Transverse colon (tissue), 4 donors: ENCODE measurements at regions not wholly inside any gene's neighbourhood (a gene's known extent, or its start where the extent isn't known, plus 50 kb on each side); places are given as distances from the start of the nearest gene placed in this dataset.

Experiments used
- DNase-seq: peaks from one replicate; pipeline ENCODE4 v3.0.0-alpha.2; 2019
- H3K27ac ChIP-seq, 4 donors: fragments of 200-600 bp; sonication (generic); 2 replicates each; pipeline ENCODE4 v1.5.1; 2016 to 2018; ENCODE audit warnings: inconsistent platforms in 4 of 4
- H3K27me3 ChIP-seq: fragments of 200-600 bp; sonication (generic); 2 replicates; pipeline ENCODE4 v1.5.1; 2017; ENCODE audit warnings: inconsistent platforms
- H3K36me3 ChIP-seq, 4 donors: fragments of 200-600 bp; sonication (generic); 2 replicates each; pipeline ENCODE4 v1.5.1; 2017 to 2019; ENCODE audit warnings: inconsistent platforms in 4 of 4
- H3K4me1 ChIP-seq, 4 donors: fragments of 200-600 bp; sonication (generic); 2 replicates each; pipeline ENCODE4 v1.5.1; 2017 to 2020; ENCODE audit warnings: inconsistent platforms in 4 of 4
- H3K4me3 ChIP-seq, 4 donors: fragments of 200-600 bp; sonication (generic); 1 replicate in 1 of 4; 2 replicates in 3 of 4; pipeline versions ENCODE4 v1.5.1 to v1.6.1; 2017 to 2019; ENCODE audit warnings: inconsistent platforms in 4 of 4
- H3K9me3 ChIP-seq, 2 donors: fragments of 200-600 bp; sonication (generic); 2 replicates each; pipeline ENCODE4 v1.5.1; 2017 to 2019; ENCODE audit warnings: inconsistent platforms in 2 of 2
- CTCF ChIP-seq, 5 experiments: fragments of 200-600 bp in 3 of 5; fragments of 450-650 bp in 2 of 5; sonication (generic) in 3 of 5; IDR thresholded peaks; 1 replicate in 2 of 5; 2 replicates in 3 of 5; pipeline ENCODE4 v1.5.1; 2016 to 2017; ENCODE audit warnings: antibody characterized with exemption in 5 of 5, inconsistent platforms in 3 of 5, mild to moderate bottlenecking in 2 of 5, moderate library complexity in 1 of 5
- EP300 ChIP-seq: sonication (generic); formaldehyde crosslinking; IDR thresholded peaks from one replicate; pipeline ENCODE4 v1.6.1; 2017; ENCODE audit warnings: antibody characterized with exemption, low read depth
- POLR2A ChIP-seq: fragments of 450-650 bp; IDR thresholded peaks from one replicate; pipeline ENCODE4 v1.6.1; 2016; ENCODE audit warnings: antibody characterized with exemption, mild to moderate bottlenecking, moderate library complexity
- POLR2AphosphoS5 ChIP-seq, 3 donors: sonication (generic); formaldehyde crosslinking; IDR thresholded peaks; one replicate each; pipeline ENCODE4 v1.6.1; 2016; ENCODE audit warnings: antibody characterized with exemption in 3 of 3
- WGBS, 2 donors: methylation state at CpG; one replicate each; pipeline ENCODE4 v1.1.5; 2018; ENCODE audit warnings: low coverage in 1 of 2; 5-methylcytosine and 5-hydroxymethylcytosine counted together
- in situ Hi-C, 4 donors: fragments of 200-750 bp; cut with MboI; loops; one replicate each; pipeline versions ENCODE4 v1.15.0 to v1.15.1; 2017; ENCODE audit warnings: low sequenced_read_pairs in 3 of 4, low pct_ligation_motif_present in 1 of 4, low pct_unique_long_range_greater_than_20kb in 1 of 4
- intact Hi-C: fragments of 100-400 bp; cut with DNase I; formaldehyde crosslinking; loops from one replicate; pipeline ENCODE4 v1.15.1; 2023; ENCODE audit warnings: low total_unique reads

DNA sequence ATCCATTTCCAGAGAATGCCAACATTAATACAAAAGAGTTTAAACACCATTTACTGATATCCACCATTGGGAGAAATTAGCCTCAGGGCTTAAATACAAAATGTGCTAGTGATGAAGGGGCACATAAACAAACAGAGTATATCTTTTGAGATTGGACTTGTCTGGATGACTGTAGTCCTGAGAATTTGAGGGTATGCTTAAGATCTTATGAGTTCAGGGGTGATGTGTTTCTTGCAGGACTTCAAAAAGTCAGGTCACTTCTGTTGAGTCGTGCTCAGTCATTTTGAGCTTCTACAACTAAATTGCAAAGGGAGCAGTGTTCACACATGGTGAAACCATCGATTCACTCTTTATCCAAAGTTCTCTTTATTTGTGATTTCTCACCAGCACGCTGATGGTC, 425.7 kb downstream of the ATP23 start:
- H3K4me1 ChIP-seq = no peaks in the 10 kb centered on the region
- TF ChIP-seq POLR2AphosphoS5 (IDR thresholded peaks at IDR 0.05) = no peak
- TF ChIP-seq CTCF (IDR thresholded peaks at IDR 0.05) = no peak
- no peak for TF ChIP-seq POLR2A
- no peak for TF ChIP-seq EP300
- in situ Hi-C loops (loop anchor here in 1 of 4 donors (25.0 kb wide), 1 partner anchor 380 kb away; no protein-coding TSS in a partner anchor), intact Hi-C loops (no loop called here)
- H3K9me3 ChIP-seq = no peaks in the 10 kb centered on the region
- 80 to 90% methylated on average over 3 of the region's 3 CpGs for WGBS, 2 donors
- no peak overlapping the region for H3K4me3 ChIP-seq
- H3K36me3 ChIP-seq = no peaks in the 10 kb centered on the region
- H3K27me3 ChIP-seq = no peaks in the 10 kb centered on the region
- no peak for DNase-seq
- no peak overlapping the region for H3K27ac ChIP-seq

DNA sequence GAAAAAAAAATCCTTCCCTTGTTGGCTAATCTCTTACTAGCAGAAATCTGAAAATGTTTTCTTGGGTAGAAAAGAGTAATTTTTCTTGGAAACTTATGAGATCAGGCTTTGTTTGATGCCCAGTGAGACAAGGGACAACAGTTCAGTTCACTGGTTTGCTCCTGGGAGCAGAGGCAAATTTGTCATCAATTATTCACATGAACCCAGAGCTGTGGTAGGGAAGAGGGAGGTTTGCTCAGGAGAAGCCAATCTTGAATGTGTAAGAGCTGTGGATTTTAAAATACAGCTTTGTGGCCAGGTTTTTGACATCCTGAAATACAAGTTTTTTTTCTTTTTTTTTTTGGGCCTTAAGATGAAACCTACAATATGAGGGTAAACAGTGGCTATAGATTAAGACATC, 426.6 kb downstream of the ATP23 start:
- Histone ChIP-seq H3K27ac (no peak overlapping the region), H3K4me3 (no peak overlapping the region), H3K4me1 (no peaks in the 10 kb centered on the region), H3K9me3 (no peaks in the 10 kb centered on the region), H3K27me3 (no peaks in the 10 kb centered on the region), H3K36me3 (no peaks in the 10 kb centered on the region)
- DNase-seq = no peak
- intact Hi-C loops (no loop called here), in situ Hi-C loops (loop anchor here in 1 of 4 donors (25.0 kb wide), 1 partner anchor 381 kb away; no protein-coding TSS in a partner anchor)
- TF ChIP-seq POLR2A = no peak
- TF ChIP-seq POLR2AphosphoS5 (IDR thresholded peaks at IDR 0.05) = no peak
- TF ChIP-seq EP300 = no peak
- no peak for TF ChIP-seq CTCF (IDR thresholded peaks at IDR 0.05)

DNA sequence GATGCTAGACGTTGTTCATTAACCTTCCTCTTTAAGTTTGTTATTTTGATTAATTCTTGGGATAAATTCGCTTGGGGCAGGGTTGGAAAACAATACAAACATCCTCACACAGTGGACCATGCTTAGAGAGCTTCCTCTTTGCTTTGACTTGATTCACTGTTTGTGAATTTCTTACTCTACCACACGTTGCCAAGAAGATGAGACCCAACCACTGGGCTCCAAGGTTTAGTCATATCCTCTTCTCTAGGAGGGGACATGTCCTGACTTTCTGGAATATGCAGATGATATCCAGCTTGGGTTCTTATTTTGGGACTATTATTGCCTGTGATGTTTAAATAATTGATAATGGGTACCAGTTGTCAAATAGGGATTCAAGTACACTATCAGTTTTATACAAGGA, 428.2 kb downstream of the ATP23 start:
- Histone ChIP-seq H3K4me3 (no peak overlapping the region), H3K27me3 (no peaks in the 10 kb centered on the region), H3K4me1 (no peaks in the 10 kb centered on the region), H3K36me3 (no peaks in the 10 kb centered on the region), H3K9me3 (no peaks in the 10 kb centered on the region), H3K27ac (no peak overlapping the region)
- in situ Hi-C loops (loop anchor here in 1 of 4 donors (25.0 kb wide), 1 partner anchor 382 kb away; no protein-coding TSS in a partner anchor), intact Hi-C loops (no loop called here)
- WGBS, 2 donors = 51 to 64% methylated on average over 3 of the region's 3 CpGs
- DNase-seq = no peak
- no peak for TF ChIP-seq POLR2A

- DNase-seq = no peak
- TF ChIP-seq POLR2A (no peak), EP300 (no peak), POLR2AphosphoS5 (IDR thresholded peaks at IDR 0.05) (no peak), CTCF (IDR thresholded peaks at IDR 0.05) (no peak)
- H3K27ac ChIP-seq = no peak overlapping the region
- H3K4me1 ChIP-seq = no peaks in the 10 kb centered on the region
- no peaks in the 10 kb centered on the region for H3K27me3 ChIP-seq
- in situ Hi-C loops = loop anchor here in 1 of 4 donors (25.0 kb wide), 1 partner anchor 385 kb away; no protein-coding TSS in a partner anchor
- H3K4me3 ChIP-seq = no peak overlapping the region
- intact Hi-C loops = no loop called here
- no peaks in the 10 kb centered on the region for H3K36me3 ChIP-seq
- H3K9me3 ChIP-seq = no peaks in the 10 kb centered on the region
- WGBS, 2 donors = 29 to 43% methylated on average over 3 of the region's 3 CpGs
Observed at GRCh38 chr12:58372298-58372697, 430.9 kb downstream of the ATP23 start.

GRCh38 chr12:58378028-58378427, 436.7 kb downstream of the ATP23 start:
- in situ Hi-C loops (no loop called here), intact Hi-C loops (no loop called here)
- no peak for DNase-seq
- Histone ChIP-seq H3K4me1 (no peaks in the 10 kb centered on the region), H3K36me3 (no peaks in the 10 kb centered on the region), H3K27me3 (no peaks in the 10 kb centered on the region), H3K9me3 (no peaks in the 10 kb centered on the region), H3K4me3 (no peak overlapping the region), H3K27ac (no peak overlapping the region)
- TF ChIP-seq CTCF (IDR thresholded peaks at IDR 0.05) (no peak), POLR2AphosphoS5 (IDR thresholded peaks at IDR 0.05) (no peak), EP300 (no peak), POLR2A (no peak)
- WGBS, 2 donors = 59 to 81% methylated on average over 2 of the region's 2 CpGs
